Esophagus muscularis mucosa (tissue), 4 donors: ENCODE measurements at regions not wholly inside any gene's neighbourhood (a gene's known extent, or its start where the extent isn't known, plus 50 kb on each side); places are given as distances from the start of the nearest gene placed in this dataset.

ENCODE experiments used
- DNase-seq: peaks from one replicate; pipeline ENCODE4 v3.0.0-alpha.2; 2017; ENCODE audit errors: extremely low spot score
- H3K27ac ChIP-seq, 4 donors: fragments of 200-600 bp; sonication (generic); replicated peaks in 1 of 4; 1 replicate in 3 of 4; 2 replicates in 1 of 4; pipeline ENCODE4 v1.5.1; 2016 to 2019; ENCODE audit warnings: mild to moderate bottlenecking in 1 of 4
- H3K27me3 ChIP-seq, 4 donors: fragments of 200-600 bp; sonication (generic); one replicate each; pipeline versions ENCODE4 v1.5.1 to v1.6.0; 2016 to 2019
- H3K36me3 ChIP-seq, 4 donors: fragments of 200-600 bp; sonication (generic); one replicate each; pipeline ENCODE4 v1.5.1; 2016 to 2019
- H3K4me1 ChIP-seq, 4 donors: fragments of 200-600 bp; sonication (generic); one replicate each; pipeline ENCODE4 v1.5.1; 2016 to 2019
- H3K4me3 ChIP-seq, 4 donors: fragments of 200-600 bp; sonication (generic); 1 replicate in 2 of 4; 2 replicates in 2 of 4; pipeline ENCODE4 v1.5.1; 2016 to 2019; ENCODE audit warnings: mild to moderate bottlenecking in 4 of 4, moderate library complexity in 1 of 4
- H3K9me3 ChIP-seq, 4 donors: fragments of 200-600 bp; sonication (generic); 1 replicate in 3 of 4; 2 replicates in 1 of 4; pipeline ENCODE4 v1.5.1; 2016 to 2019
- EP300 ChIP-seq: sonication (generic); formaldehyde crosslinking; IDR thresholded peaks from one replicate; pipeline ENCODE4 v1.6.1; 2017; ENCODE audit warnings: antibody characterized with exemption
- POLR2A ChIP-seq: fragments of 450-650 bp; IDR thresholded peaks from one replicate; pipeline ENCODE4 v1.6.1; 2017; ENCODE audit warnings: antibody characterized with exemption, moderate library complexity, mild to moderate bottlenecking, low read depth
- POLR2AphosphoS5 ChIP-seq, 2 donors: sonication (generic); formaldehyde crosslinking; IDR thresholded peaks; one replicate each; pipeline ENCODE4 v1.6.1; 2017; ENCODE audit warnings: antibody characterized with exemption in 2 of 2
- WGBS: methylation state at CpG from one replicate; pipeline ENCODE4 v1.1.5; 2018; 5-methylcytosine and 5-hydroxymethylcytosine counted together
- intact Hi-C: fragments of 100-400 bp; cut with DNase I; formaldehyde crosslinking; loops from one replicate; pipeline ENCODE4 v1.15.1; 2023
- TF ChIP-seq, protein P1 (sequence below), 3 experiments: fragments of 200-600 bp in 2 of 3; fragments of 450-650 bp in 1 of 3; sonication (generic) in 2 of 3; IDR thresholded peaks; one replicate each; pipeline ENCODE4 v1.5.1; 2017 to 2019; ENCODE audit warnings: antibody characterized with exemption in 3 of 3, mild to moderate bottlenecking in 2 of 3, moderate library complexity in 1 of 3

DNA sequence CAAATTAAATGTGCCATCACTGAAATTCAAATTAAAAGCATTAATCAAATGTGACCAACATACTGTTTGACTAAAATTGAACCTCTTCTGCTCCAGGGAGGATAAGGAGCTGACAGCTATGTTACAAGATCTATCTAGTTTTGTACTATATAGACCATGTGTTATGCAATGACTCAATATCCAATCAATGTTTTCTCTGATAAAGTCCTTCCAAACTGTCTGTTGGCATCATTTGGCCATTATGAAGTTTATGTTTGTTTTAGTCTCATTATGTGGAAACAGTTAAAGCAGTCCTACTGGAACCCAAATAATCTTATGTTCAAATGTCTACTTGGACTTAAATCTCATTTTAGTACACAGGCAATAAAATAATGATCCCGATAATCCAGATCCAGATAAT is 267.0 kb upstream of the THBS1 start:
- H3K27ac ChIP-seq = no peak overlapping the region
- TF ChIP-seq EP300 (no peak), POLR2A (no peak), POLR2AphosphoS5 (IDR thresholded peaks at IDR 0.05) (no peak)
- TF ChIP-seq, protein P1, sequence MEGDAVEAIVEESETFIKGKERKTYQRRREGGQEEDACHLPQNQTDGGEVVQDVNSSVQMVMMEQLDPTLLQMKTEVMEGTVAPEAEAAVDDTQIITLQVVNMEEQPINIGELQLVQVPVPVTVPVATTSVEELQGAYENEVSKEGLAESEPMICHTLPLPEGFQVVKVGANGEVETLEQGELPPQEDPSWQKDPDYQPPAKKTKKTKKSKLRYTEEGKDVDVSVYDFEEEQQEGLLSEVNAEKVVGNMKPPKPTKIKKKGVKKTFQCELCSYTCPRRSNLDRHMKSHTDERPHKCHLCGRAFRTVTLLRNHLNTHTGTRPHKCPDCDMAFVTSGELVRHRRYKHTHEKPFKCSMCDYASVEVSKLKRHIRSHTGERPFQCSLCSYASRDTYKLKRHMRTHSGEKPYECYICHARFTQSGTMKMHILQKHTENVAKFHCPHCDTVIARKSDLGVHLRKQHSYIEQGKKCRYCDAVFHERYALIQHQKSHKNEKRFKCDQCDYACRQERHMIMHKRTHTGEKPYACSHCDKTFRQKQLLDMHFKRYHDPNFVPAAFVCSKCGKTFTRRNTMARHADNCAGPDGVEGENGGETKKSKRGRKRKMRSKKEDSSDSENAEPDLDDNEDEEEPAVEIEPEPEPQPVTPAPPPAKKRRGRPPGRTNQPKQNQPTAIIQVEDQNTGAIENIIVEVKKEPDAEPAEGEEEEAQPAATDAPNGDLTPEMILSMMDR (IDR thresholded peaks at IDR 0.05) = no peak
- DNase-seq = no peak
- intact Hi-C loops = no loop called here
- no peaks in the 10 kb centered on the region for H3K36me3 ChIP-seq
- no peaks in the 10 kb centered on the region for H3K27me3 ChIP-seq
- peaks cover 0 to 40% (median 24%) of the 10 kb centered on the region in 4 donors for H3K4me1 ChIP-seq
- no peak overlapping the region for H3K4me3 ChIP-seq
- H3K9me3 ChIP-seq = no peaks in the 10 kb centered on the region
- WGBS = 97% methylated on average over 1 of the region's 1 CpG

GRCh38 chr15:39315206-39315850 is 265.6 kb upstream of the THBS1 start:
- peaks cover 0 to 40% (median 24%) of the 10 kb centered on the region in 4 donors for H3K4me1 ChIP-seq
- H3K27me3 ChIP-seq = no peaks in the 10 kb centered on the region
- peak overlapping the region in 1 of 4 donors; percentile 23 for H3K27ac ChIP-seq
- peaks cover 0 to 8% (median 4%) of the 10 kb centered on the region in 4 donors for H3K9me3 ChIP-seq
- intact Hi-C loops = no loop called here
- H3K4me3 ChIP-seq = no peak overlapping the region
- H3K36me3 ChIP-seq = no peaks in the 10 kb centered on the region
- no peak for TF ChIP-seq POLR2A
- no peak for TF ChIP-seq POLR2AphosphoS5 (IDR thresholded peaks at IDR 0.05)
- TF ChIP-seq, protein P1 (IDR thresholded peaks at IDR 0.05) = no peak
- TF ChIP-seq EP300 = no peak
- 58% methylated on average over 1 of the region's 1 CpG for WGBS
- DNase-seq = no peak

DNA sequence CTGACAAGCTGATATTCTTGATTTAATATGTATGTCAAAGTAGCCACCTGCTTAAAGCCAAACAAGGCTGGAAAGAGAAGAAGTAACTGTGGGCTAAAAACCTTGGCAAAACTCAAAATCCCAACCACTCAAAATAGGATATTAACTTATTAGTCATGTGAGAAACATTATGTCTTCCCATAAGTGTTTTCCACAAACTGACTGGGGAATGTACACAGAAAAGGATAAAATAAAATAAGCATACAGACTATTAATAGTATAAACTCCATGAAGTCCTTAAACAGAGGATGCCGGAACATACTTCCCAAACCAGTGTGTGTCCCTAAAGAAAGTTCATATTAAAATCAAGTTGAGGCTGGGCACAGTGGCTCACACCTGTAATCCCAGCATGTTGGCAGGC is 263.7 kb upstream of the THBS1 start:
- Histone ChIP-seq H3K4me3 (no peak overlapping the region), H3K27ac (peak overlapping the region; percentile 71 to 86 (median 74)), H3K27me3 (no peaks in the 10 kb centered on the region), H3K4me1 (peaks cover 0 to 39% (median 24%) of the 10 kb centered on the region in 4 donors), H3K36me3 (no peaks in the 10 kb centered on the region), H3K9me3 (peaks cover 0 to 15% (median 6%) of the 10 kb centered on the region in 4 donors)
- 60% methylated on average over 1 of the region's 1 CpG for WGBS
- DNase-seq = no peak
- TF ChIP-seq EP300 = peak; percentile 19
- TF ChIP-seq, protein P1 (IDR thresholded peaks at IDR 0.05) = no peak
- TF ChIP-seq POLR2A = no peak
- TF ChIP-seq POLR2AphosphoS5 (IDR thresholded peaks at IDR 0.05) = no peak
- intact Hi-C loops = no loop called here

GRCh38 chr15:39318231-39318630 is 262.6 kb upstream of the THBS1 start:
- peaks cover 0 to 15% (median 6%) of the 10 kb centered on the region in 4 donors for H3K9me3 ChIP-seq
- 62% methylated on average over 2 of the region's 2 CpGs for WGBS
- no peak for TF ChIP-seq POLR2A
- no peak for TF ChIP-seq POLR2AphosphoS5 (IDR thresholded peaks at IDR 0.05)
- H3K36me3 ChIP-seq = no peaks in the 10 kb centered on the region
- no peak overlapping the region for H3K4me3 ChIP-seq
- peaks cover 0 to 39% (median 24%) of the 10 kb centered on the region in 4 donors for H3K4me1 ChIP-seq
- no peak for DNase-seq
- intact Hi-C loops = no loop called here
- peak overlapping the region; percentile 71 to 86 (median 74) for H3K27ac ChIP-seq
- no peaks in the 10 kb centered on the region for H3K27me3 ChIP-seq

- H3K27ac ChIP-seq = no peak overlapping the region
- no peaks in the 10 kb centered on the region for H3K27me3 ChIP-seq
- no peak overlapping the region for H3K4me3 ChIP-seq
- peaks cover 0 to 34% (median 24%) of the 10 kb centered on the region in 4 donors for H3K4me1 ChIP-seq
- no peak for TF ChIP-seq POLR2AphosphoS5 (IDR thresholded peaks at IDR 0.05)
- no peak for TF ChIP-seq EP300
- TF ChIP-seq, protein P1 (IDR thresholded peaks at IDR 0.05) = no peak
- TF ChIP-seq POLR2A = no peak
- DNase-seq = no peak
- no peaks in the 10 kb centered on the region for H3K36me3 ChIP-seq
- peaks cover 0 to 15% (median 6%) of the 10 kb centered on the region in 4 donors for H3K9me3 ChIP-seq
- intact Hi-C loops = no loop called here
Measured at GRCh38 chr15:39320355-39320754, 260.5 kb upstream of the THBS1 start.
